ENCODE measurements at regions not wholly inside any gene's neighbourhood (a gene's known extent, or its start where the extent isn't known, plus 50 kb on each side); places are given as distances from the start of the nearest gene placed in this dataset.

- H3K9ac ChIP-seq (replicated peaks in 1 of 4; ENCODE audit: extremely low read depth in 1 of 4, low read depth in 3 of 4, low read length in 3 of 4), result no peak overlapping the region
- no peak overlapping the region for H3K4me2 ChIP-seq (ENCODE audit: insufficient read depth in 1 of 2, low read depth in 2 of 2, low read length in 2 of 2)
- H2BK120ac ChIP-seq (replicated peaks; ENCODE audit: low read depth, low read length), result no peak overlapping the region
- H2AFZ ChIP-seq (ENCODE audit: low read length), result no peak overlapping the region
- DNase-seq (ENCODE audit: low read depth in 1 of 2, low spot score in 2 of 2) (no peak), FAIRE-seq (no peak)
- 93% methylated on average over 2 of the region's 2 CpGs; no CpG with 5 or more reads in 1 of the 2 experiments for WGBS, 2 experiments (ENCODE audit: extremely low coverage in 1 of 2, insufficient coverage in 1 of 2, insufficient read length in 1 of 2, insufficient replicate concordance in 2 of 2, low coverage in 1 of 2, low lambda C conversion rate in 2 of 2, missing lambda C conversion rate in 1 of 2)
- no peak overlapping the region for H4K5ac ChIP-seq (ENCODE audit: insufficient read length, low read depth, low read length)
- ChIA-PET POLR2A (ENCODE audit: partially characterized antibody) (no interaction called here), CTCF (ENCODE audit: partially characterized antibody) (interaction anchor here (0.9 to 2.8 kb wide), 4 partner anchors 8 to 355 kb away, joined by 3 to 12 read pairs (median 5); no protein-coding TSS in a partner anchor)
- H4K20me1 ChIP-seq (replicated peaks in 1 of 2; ENCODE audit: control insufficient read depth in 1 of 2, insufficient read depth in 2 of 2, low read length in 2 of 2), result no peaks in the 10 kb centered on the region
- no peak overlapping the region for H2BK5ac ChIP-seq (ENCODE audit: low read depth, low read length)
- no peak overlapping the region for H3K18ac ChIP-seq (ENCODE audit: extremely low read depth, low read length)
- H3K4me1 ChIP-seq (replicated peaks in 1 of 4; ENCODE audit: control insufficient read depth in 3 of 4, insufficient read depth in 4 of 4, low read length in 3 of 4), result no peaks in the 10 kb centered on the region
- no peak overlapping the region for H3K23ac ChIP-seq (ENCODE audit: insufficient read length)
- peaks cover 0 to 1% (median 0%) of the 10 kb centered on the region in 4 experiments; a peak in 1 of 7 replicates for H3K27me3 ChIP-seq (replicated peaks in 1 of 4; ENCODE audit: control insufficient read depth in 3 of 4, extremely low read depth in 1 of 4, insufficient read depth in 3 of 4, low read length in 3 of 4)
- H3K9me3 ChIP-seq (ENCODE audit: insufficient read depth in 2 of 2, low read depth in 1 of 2, low read length in 1 of 2), result no peaks in the 10 kb centered on the region
- no peak overlapping the region for H2BK20ac ChIP-seq (ENCODE audit: low read length)
- no peak overlapping the region for H3K27ac ChIP-seq (ENCODE audit: low read depth, low read length)
- H3K36me3 ChIP-seq (ENCODE audit: control insufficient read depth in 2 of 4, insufficient read depth in 4 of 4, low read length in 3 of 4), result no peaks in the 10 kb centered on the region
- H4K8ac ChIP-seq (ENCODE audit: extremely low read depth, insufficient read depth, low read length), result no peak overlapping the region
- H2BK15ac ChIP-seq (ENCODE audit: low read length), result no peak overlapping the region
- no peak overlapping the region for H3K4me3 ChIP-seq (ENCODE audit: extremely low read depth in 1 of 4, insufficient read depth in 2 of 4, low read depth in 3 of 4, low read length in 4 of 4)
- H3K79me1 ChIP-seq (ENCODE audit: low read depth, low read length), result no peaks in the 10 kb centered on the region
- peaks cover 4% of the 10 kb centered on the region; the same call in 1 of the 2 replicates for H3K23me2 ChIP-seq (ENCODE audit: low read depth, low read length)
- no peak overlapping the region for H3K14ac ChIP-seq (ENCODE audit: insufficient read length)
- no peak overlapping the region for H3K56ac ChIP-seq (replicated peaks; ENCODE audit: insufficient read length, low read depth, low read length)
- no peak overlapping the region for H2AK5ac ChIP-seq (ENCODE audit: low read depth, low read length)
- no peak overlapping the region for H4K91ac ChIP-seq (replicated peaks; ENCODE audit: insufficient read length, low read length)
- H3K79me2 ChIP-seq (ENCODE audit: control insufficient read depth in 1 of 2, insufficient read depth in 2 of 2, low read length in 2 of 2), result no peaks in the 10 kb centered on the region
- H2BK12ac ChIP-seq (ENCODE audit: low read depth, low read length), result no peak overlapping the region
- H3K4ac ChIP-seq (replicated peaks; ENCODE audit: insufficient read length, low read depth, low read length), result no peak overlapping the region
- TF ChIP-seq SIRT6 (IDR thresholded peaks at IDR 0.05; ENCODE audit: low read length) (no peak), BRCA1 (IDR thresholded peaks at IDR 0.05; ENCODE audit: low read depth, low read length) (no peak)
Observed at GRCh38 chr11:95506777-95507176, 275.8 kb upstream of the SESN3 start.
